Adipocyte (in vitro differentiated cells): ENCODE measurements at regions not wholly inside any gene's neighbourhood (a gene's known extent, or its start where the extent isn't known, plus 50 kb on each side); places are given as distances from the start of the nearest gene placed in this dataset.
"Not testable (repeated sequence)": the region's sequence is repeated elsewhere in the genome, so short reads cannot be mapped to it uniquely, and the experiment has no call there.

Experiments used
- DNase-seq: peaks from one replicate; pipeline ENCODE4 v3.0.0-alpha.2; 2015; ENCODE audit warnings: low read depth
- H3K27me3 ChIP-seq: replicated peaks from 2 replicates; pipeline ENCODE4 v1.7.0; 2013; ENCODE audit warnings: mild to moderate bottlenecking, low read length, moderate library complexity; ENCODE audit not compliant: control insufficient read depth, insufficient read depth
- H3K36me3 ChIP-seq: 2 replicates; pipeline ENCODE4 v1.7.0; 2013; ENCODE audit warnings: low read length, mild to moderate bottlenecking, moderate library complexity; ENCODE audit not compliant: control insufficient read depth, insufficient read depth, severe bottlenecking
- H3K4me1 ChIP-seq: 2 replicates; pipeline ENCODE4 v1.7.0; 2013; ENCODE audit warnings: mild to moderate bottlenecking, low read length, moderate library complexity; ENCODE audit not compliant: control insufficient read depth, insufficient read depth
- H3K4me3 ChIP-seq: 2 replicates; pipeline ENCODE4 v1.7.0; 2013; ENCODE audit warnings: mild to moderate bottlenecking, low read length, moderate library complexity
- H3K9ac ChIP-seq: 2 replicates; pipeline ENCODE4 v1.7.0; 2013; ENCODE audit warnings: mild to moderate bottlenecking, low read length, moderate library complexity
- H3K9me3 ChIP-seq: 2 replicates; pipeline ENCODE4 v1.7.0; 2013; ENCODE audit warnings: mild to moderate bottlenecking, low read length, moderate library complexity; ENCODE audit not compliant: control insufficient read depth

DNA sequence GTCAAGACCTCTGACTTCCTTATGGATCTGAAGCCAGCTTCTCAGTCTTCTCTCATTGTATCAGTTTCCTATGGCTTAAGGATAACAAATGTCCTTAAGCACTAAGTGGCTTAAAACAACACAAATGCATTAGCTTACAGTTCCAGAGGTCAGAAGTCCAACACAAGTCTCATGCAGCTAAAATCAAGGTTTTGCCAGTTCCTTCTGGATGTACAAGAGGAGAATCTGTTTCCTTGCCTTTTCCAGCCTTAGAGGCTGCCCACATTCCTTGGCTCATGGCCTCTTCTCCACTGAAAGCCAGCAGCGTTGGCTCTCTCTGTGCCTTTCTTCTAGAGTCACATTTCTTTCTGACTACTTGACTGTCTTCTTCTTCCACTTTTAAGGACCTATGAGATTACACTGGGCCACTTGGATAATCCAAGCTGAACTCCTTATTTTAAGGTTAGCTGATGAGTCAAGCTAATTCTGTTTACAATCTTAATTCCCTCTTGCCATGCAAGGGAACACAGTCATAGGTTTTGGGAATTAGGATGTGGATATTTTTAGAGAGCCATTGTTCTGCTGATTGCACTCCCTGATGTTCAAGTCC lies 179.0 kb downstream of the BCAS1 start:
- Histone ChIP-seq H3K4me1 (peaks cover 31% of the 10 kb centered on the region), H3K9me3 (no peaks in the 10 kb centered on the region), H3K36me3 (no peaks in the 10 kb centered on the region), H3K4me3 (peak overlapping the region; percentile 58), H3K27me3 (no peaks in the 10 kb centered on the region), H3K9ac (peak overlapping the region; percentile 74)
- no peak for DNase-seq

DNA sequence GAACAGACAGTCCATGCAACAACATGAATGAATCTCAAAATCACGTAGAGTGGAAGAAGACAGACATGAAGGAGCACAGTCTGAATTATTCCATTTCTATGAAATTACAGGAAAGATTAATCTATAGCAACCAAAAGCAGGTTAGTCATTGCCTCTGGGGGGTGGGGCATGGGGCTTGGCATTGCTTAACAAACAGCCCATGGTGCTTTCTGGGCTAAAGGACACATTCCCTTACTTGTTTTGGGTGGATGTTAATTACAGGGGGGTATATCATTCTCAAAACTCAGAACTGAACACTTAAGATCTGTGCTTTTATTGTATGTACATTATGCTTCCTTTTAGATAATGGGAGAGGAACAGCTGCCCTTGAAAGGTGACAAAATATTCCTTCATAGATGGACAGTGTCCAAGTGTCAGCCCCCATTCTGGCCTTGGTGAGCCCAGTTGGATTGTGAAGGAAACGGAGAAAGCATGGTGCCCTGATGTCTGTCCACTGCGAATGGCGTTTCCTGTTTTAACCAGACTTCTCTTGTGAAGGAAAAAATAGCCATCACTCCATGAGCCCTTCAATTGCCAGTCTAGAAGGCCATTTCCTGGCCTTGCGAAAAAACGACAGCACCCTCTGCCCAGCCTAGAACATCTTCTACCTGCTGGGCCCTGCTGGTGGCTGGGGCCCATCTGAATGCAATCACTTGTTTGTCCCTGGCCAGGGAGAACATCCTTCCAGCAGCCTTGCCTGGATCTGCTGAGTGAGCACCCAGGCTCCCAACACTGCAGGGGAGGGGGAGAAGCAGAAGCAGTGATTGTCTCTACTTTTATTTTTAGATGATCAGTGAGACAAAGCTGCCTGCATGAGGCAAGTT lies 179.7 kb downstream of the BCAS1 start:
- H3K4me1 ChIP-seq, result peaks cover 31% of the 10 kb centered on the region
- H3K9me3 ChIP-seq, result no peaks in the 10 kb centered on the region
- H3K9ac ChIP-seq, result peak overlapping the region; percentile 74
- DNase-seq, result no peak
- H3K4me3 ChIP-seq, result peak overlapping the region; percentile 58
- no peaks in the 10 kb centered on the region for H3K36me3 ChIP-seq
- H3K27me3 ChIP-seq, result no peaks in the 10 kb centered on the region

DNA sequence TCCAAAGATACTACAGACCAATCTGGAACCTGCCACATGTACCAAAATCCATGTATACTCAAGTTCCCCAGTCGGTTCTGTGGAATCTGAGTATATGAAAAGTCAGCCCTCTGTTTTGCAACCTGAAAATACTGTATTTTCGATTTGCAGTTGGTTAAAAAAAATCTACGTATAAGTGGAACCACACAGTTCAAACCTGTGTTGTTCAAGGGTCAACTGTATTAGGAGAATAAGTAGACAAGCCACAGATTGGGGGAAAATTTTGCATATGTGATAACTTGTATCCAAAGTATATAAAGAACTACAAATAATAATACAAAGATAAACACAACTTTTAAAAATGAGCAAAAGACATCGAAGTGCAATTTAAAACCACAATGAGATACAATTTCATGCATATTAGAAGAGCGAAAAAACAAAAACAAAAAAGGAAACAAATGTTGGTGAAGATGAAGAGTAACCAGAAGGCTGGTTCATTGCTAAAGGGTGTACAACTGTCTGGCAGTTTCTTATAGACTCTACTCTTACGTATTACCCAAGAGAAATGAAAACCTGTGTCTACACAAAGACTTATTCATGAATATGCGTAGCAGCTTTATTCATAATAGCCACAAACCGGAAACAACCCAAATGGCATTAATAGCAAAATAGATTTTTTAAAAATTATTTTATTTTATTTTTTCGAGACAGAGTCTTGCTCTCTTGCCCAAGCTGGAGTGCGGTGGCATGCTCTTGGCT lies 180.8 kb downstream of the BCAS1 start:
- no peak for DNase-seq
- no peaks in the 10 kb centered on the region for H3K27me3 ChIP-seq
- H3K4me1 ChIP-seq, result peaks cover 31% of the 10 kb centered on the region
- H3K9me3 ChIP-seq, result no peaks in the 10 kb centered on the region
- no peak overlapping the region for H3K9ac ChIP-seq
- no peak overlapping the region for H3K4me3 ChIP-seq
- H3K36me3 ChIP-seq, result no peaks in the 10 kb centered on the region

DNA sequence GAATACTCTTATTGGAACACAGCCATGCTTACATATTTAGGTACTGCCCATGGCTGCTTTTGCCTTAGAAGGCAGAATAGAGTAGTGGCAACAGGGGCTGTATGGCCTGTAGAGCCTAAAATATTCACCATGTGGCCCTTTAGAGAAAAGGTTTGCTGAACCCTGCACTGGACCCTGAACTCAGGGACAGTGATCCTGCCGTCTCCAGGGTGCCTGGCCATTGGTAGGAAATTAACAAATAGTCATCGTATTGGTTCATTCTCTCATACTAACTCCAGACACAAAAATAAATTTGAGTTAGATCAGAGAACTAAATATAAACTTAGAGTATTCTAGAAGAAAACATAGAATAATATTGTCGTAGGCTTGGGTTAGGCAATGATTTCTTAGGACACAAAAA lies 181.4 kb downstream of the BCAS1 start:
- Histone ChIP-seq H3K4me1 (peaks cover 31% of the 10 kb centered on the region), H3K27me3 (no peaks in the 10 kb centered on the region), H3K4me3 (no peak overlapping the region), H3K36me3 (no peaks in the 10 kb centered on the region), H3K9ac (no peak overlapping the region), H3K9me3 (no peaks in the 10 kb centered on the region)
- no peak for DNase-seq

DNA sequence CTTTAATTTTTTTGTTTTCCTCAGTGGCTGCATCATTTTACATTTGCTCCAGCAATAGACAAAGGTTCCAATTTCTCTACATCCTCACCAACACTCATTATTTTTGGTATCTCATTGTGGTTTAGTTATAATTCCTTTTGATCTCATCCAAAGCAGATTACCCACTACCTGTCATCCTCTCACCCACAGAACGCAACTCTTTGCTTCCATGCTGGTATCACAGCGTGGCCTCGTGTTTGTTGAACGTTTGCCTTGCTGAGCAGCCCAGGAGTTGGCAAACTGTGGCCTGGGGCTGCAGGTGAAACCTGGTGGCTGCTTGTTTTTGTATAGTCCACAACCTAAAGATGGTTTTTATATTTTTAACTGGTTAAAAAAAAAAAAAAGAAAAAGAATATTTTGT lies 181.9 kb downstream of the BCAS1 start:
- no peak overlapping the region for H3K9ac ChIP-seq
- H3K9me3 ChIP-seq, result no peaks in the 10 kb centered on the region
- no peak overlapping the region for H3K4me3 ChIP-seq
- H3K4me1 ChIP-seq, result peaks cover 29% of the 10 kb centered on the region
- no peaks in the 10 kb centered on the region for H3K36me3 ChIP-seq
- no peak for DNase-seq
- H3K27me3 ChIP-seq, result no peaks in the 10 kb centered on the region

DNA sequence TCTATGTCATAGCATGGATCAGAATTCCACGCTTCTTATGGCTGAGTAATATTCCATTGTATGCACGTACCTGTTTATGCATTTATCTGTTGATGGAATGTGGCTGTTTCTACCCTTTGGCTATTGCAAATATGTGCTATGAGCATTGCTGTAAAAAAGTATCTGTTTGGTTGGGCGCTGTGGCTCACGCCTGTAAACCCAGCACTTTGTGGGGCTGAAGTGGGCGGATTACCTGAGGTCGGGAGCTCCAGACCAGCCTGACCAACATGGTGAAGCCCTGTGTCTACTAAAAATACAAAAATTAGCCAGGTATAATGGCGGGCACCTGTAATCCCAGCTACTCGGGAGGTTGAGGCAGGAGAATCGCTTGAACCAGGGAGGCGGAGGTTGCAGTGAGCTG lies 182.4 kb downstream of the BCAS1 start:
- Histone ChIP-seq H3K4me3 (no peak overlapping the region), H3K9ac (no peak overlapping the region), H3K9me3 (no peaks in the 10 kb centered on the region), H3K27me3 (no peaks in the 10 kb centered on the region), H3K4me1 (peaks cover 24% of the 10 kb centered on the region), H3K36me3 (no peaks in the 10 kb centered on the region)
- DNase-seq, result no peak

DNA sequence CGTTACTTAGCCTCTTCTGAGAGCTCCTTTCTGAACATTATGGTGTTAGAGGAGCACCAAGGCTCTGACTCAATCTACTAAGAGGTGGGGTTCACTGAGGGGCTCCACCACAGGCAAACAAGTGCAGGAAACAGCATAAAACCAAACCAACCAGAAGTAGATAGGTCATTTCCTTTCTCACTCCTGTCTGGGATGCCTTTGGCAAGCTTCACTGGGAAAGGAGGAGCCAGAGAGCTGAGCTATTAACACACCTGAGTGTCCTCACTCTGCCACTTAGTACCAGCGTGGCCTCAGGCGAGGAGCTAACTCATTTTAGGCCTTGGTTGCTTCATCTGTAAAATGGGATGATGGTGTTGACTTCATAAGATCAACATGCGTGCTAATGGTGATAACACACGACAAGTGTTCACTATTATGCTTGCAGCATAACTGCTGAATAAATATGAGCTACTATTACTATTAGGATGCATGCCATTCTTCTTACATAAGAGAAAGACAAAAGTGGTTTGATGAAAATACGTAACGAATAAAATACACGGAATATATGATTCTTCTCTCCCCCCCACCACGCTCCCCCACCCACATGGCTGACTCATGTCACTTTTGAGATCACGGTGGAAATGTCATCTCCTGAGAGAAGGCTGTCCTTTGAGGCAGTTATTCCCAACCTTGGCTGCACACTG lies 185.4 kb downstream of the BCAS1 start:
- no peaks in the 10 kb centered on the region for H3K9me3 ChIP-seq
- no peaks in the 10 kb centered on the region for H3K4me1 ChIP-seq
- H3K9ac ChIP-seq, result no peak overlapping the region
- H3K27me3 ChIP-seq, result no peaks in the 10 kb centered on the region
- no peak for DNase-seq
- no peak overlapping the region for H3K4me3 ChIP-seq
- no peaks in the 10 kb centered on the region for H3K36me3 ChIP-seq

DNA sequence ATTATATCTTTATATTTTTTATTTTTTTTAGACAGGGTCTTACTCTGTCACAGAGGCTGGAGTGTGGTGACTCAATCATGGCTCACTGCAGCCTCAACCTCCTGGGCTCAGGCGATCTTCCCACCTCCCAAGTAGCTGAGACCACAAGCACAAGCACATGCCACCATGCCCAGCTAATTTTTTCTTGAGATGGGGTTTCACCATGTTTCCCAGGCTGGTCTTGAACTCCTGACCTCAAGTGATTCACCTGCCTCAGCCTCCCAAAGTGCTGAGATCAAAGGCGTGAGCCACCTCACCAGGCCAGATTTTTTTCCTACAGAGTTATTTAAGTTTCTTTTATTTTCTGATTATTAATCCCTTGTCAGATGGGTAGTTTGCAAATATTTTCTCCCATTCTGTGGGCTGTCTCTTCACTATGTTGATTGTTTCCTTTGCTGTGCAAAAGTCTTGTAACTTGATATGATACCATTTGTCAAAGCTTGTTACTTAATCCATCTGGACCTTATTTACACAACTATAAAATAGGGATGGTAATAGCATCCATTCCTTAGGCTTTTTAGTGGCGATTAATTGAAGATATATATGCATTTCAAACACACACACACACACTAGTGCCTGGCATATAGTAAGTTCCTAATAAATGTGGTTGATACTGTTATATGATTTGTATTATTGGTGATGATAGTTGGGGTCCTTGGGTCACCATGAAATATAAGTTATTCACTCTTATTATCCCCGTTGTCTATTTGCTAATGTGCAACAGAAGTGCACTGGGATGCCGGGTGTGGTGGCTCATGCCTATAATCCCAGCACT lies 187.1 kb downstream of the BCAS1 start:
- Histone ChIP-seq H3K9ac (no peak overlapping the region), H3K36me3 (no peaks in the 10 kb centered on the region), H3K27me3 (no peaks in the 10 kb centered on the region), H3K4me1 (no peaks in the 10 kb centered on the region), H3K9me3 (no peaks in the 10 kb centered on the region), H3K4me3 (no peak overlapping the region)
- DNase-seq, result no peak

DNA sequence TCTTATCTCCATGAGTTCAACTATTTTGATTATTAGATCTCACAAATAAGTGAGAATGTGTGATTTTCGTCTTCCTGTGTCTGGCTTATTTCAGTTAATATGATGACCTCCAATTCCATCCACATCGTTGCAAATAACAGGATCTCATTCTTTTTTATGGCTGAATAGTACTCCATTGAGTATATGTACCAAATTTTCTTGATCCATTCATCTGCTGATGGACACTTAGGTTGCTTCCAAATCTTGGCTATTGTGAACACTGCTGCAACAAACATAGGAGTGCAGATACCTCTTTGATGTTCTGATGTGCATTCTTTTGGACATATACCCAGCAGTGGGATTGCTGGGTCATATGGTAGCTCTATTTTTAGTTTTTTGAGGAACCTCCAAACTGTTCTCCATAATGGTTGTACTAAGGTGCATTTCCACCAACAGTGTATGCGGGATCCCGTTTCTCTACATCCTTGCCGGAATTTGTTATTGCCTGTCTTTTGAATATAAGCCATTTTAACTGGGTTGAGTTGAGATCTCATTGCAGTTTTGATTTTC lies 187.9 kb downstream of the BCAS1 start:
- not testable (repeated sequence) for H3K4me3 ChIP-seq, H3K9me3 ChIP-seq, H3K36me3 ChIP-seq, H3K9ac ChIP-seq, DNase-seq, H3K4me1 ChIP-seq, H3K27me3 ChIP-seq

DNA sequence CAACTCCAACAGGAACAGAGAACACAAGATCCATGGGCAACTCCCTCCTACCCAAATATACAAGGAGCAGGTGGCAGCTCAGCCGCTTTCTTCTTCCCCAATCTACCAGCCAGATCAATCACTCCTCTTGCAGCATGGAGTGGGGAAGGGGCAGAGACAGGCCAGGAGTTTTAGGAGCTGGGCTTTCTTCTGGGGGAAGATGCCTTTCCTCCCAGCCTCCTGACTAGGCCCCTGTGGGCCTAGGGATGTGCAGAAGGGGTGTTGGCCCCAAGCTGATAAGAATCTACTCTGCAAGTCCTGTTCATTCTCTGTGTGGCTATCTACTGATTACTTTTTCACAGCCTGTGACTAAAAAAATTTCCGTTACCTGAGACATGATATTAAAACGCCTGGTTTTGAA lies 189.0 kb downstream of the BCAS1 start:
- DNase-seq, result no peak
- no peak overlapping the region for H3K9ac ChIP-seq
- H3K9me3 ChIP-seq, result no peaks in the 10 kb centered on the region
- H3K4me3 ChIP-seq, result no peak overlapping the region
- no peaks in the 10 kb centered on the region for H3K4me1 ChIP-seq
- no peaks in the 10 kb centered on the region for H3K27me3 ChIP-seq
- H3K36me3 ChIP-seq, result no peaks in the 10 kb centered on the region
